OCI-M1 (cell line): ENCODE measurements at regions not wholly inside any gene's neighbourhood (a gene's known extent, or its start where the extent isn't known, plus 50 kb on each side); places are given as distances from the start of the nearest gene placed in this dataset.

Source experiments
- DNase-seq: peaks from one replicate; lab custom pipeline; 2025; lab: John Stamatoyannopoulos, UW

- DNase-seq, result no peak
Measured at GRCh38 chr18:77517901-77518300, 268.3 kb downstream of the GALR1 start.

GRCh38 chr18:77520767-77521166, 271.1 kb downstream of the GALR1 start:
- no peak for DNase-seq

GRCh38 chr18:77522051-77522675, 272.5 kb downstream of the GALR1 start:
- DNase-seq, result no peak

GRCh38 chr18:77524909-77525308, 275.3 kb downstream of the GALR1 start:
- DNase-seq, result no peak

- no peak for DNase-seq
Measured at GRCh38 chr18:77526962-77527361, 277.3 kb downstream of the GALR1 start.

- DNase-seq, result no peak
Measured at GRCh38 chr18:77528872-77529271, 279.2 kb downstream of the GALR1 start.

GRCh38 chr18:77529492-77530176, 280.0 kb downstream of the GALR1 start:
- no peak for DNase-seq

- no peak for DNase-seq
Measured at GRCh38 chr18:77530732-77531131, 281.1 kb downstream of the GALR1 start.

- no peak for DNase-seq
Measured at GRCh38 chr18:77539860-77540259, 290.2 kb downstream of the GALR1 start.

GRCh38 chr18:77544792-77545191, 295.1 kb downstream of the GALR1 start:
- DNase-seq, result no peak

- no peak for DNase-seq
Measured at GRCh38 chr18:77547757-77548156, 298.1 kb downstream of the GALR1 start.

- no peak for DNase-seq
Measured at GRCh38 chr18:77548790-77549420, 299.3 kb downstream of the GALR1 start.

GRCh38 chr18:77550625-77551024, 301.0 kb downstream of the GALR1 start:
- no peak for DNase-seq

- DNase-seq, result no peak
Measured at GRCh38 chr18:77551055-77551454, 301.4 kb downstream of the GALR1 start.

GRCh38 chr18:77552945-77553344, 303.3 kb downstream of the GALR1 start:
- no peak for DNase-seq

- no peak for DNase-seq
Measured at GRCh38 chr18:77554061-77554460, 304.4 kb downstream of the GALR1 start.

- DNase-seq, result peak; percentile 2
Measured at GRCh38 chr18:77557046-77557587, 307.5 kb downstream of the GALR1 start.

- no peak for DNase-seq
Measured at GRCh38 chr18:77559274-77559910, 309.7 kb downstream of the GALR1 start.

GRCh38 chr18:77560341-77560992, 310.8 kb downstream of the GALR1 start:
- DNase-seq, result no peak

- no peak for DNase-seq
Measured at GRCh38 chr18:77566604-77567003, 317.0 kb downstream of the GALR1 start.

- no peak for DNase-seq
Measured at GRCh38 chr18:77567205-77567604, 317.6 kb downstream of the GALR1 start.

GRCh38 chr18:77571743-77572142, 322.1 kb downstream of the GALR1 start:
- DNase-seq, result no peak
